Activated CD8-positive, alpha-beta memory T cell treated with anti-CD3 and anti-CD28 coated beads, Interleukin-2, amount 50 U/mL, for 48 hours (primary cell): ENCODE measurements at regions not wholly inside any gene's neighbourhood (a gene's known extent, or its start where the extent isn't known, plus 50 kb on each side); places are given as distances from the start of the nearest gene placed in this dataset.

Experiments
- DNase-seq: peaks from one replicate; pipeline ENCODE4 v3.0.0-alpha.2; 2020

DNA sequence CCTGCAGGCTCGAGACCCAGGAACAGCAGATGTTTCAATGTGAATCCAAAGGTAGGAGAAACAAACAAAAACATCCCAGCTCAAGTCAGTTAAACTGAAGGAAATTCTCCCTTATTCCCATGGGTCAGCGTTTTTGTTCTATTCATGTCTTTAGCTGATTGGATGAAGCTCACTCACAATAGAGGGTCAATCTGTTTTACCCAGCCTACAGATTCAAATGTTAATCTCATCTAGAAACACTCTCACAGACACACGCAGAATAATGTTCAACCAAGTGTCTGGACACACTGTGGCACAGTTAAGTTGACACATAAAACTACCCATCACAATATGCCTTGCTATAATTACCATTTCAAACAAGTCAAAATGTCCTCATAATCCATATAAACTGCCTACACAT lies 180.6 kb upstream of the CDH8 start:
- no peak for DNase-seq

DNA sequence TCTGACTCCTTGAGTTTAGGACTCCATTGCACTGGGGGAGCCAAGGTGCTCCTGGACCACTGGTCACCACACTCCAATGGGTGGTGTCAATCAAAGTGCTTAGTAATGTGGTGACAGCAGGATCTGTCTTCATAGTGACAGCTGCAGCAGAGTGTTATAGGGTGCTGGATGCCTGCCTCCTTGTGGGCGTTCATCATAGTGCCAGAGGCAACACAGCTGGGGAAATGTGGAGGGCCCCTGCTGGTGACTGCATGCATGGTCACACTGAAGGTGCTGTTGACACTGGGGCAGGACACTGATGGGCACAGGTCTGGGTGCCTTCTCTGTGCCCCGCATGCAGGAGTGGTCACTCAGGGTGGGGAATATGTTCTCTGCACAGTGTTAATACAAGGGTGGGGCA lies 177.5 kb upstream of the CDH8 start:
- DNase-seq: no peak

DNA sequence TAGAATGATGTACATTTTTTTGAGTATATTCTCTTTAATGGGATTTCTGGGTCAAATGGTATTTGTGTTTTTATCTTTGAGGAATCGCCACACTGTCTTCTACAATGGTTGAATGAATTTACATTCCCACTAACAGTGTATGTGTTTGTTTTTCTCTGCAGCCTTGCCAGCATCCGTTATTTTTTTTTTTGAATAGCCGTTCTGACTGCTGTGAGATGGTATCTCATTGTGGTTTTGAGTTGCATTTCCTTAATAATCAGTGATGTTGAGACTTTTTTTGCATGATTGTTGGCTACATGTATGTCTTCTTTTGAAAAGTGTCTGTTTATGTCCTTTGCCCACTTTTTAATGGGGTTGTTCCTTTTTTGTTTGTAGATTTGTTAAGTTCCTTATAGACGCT lies 172.7 kb upstream of the CDH8 start:
- DNase-seq: no peak

DNA sequence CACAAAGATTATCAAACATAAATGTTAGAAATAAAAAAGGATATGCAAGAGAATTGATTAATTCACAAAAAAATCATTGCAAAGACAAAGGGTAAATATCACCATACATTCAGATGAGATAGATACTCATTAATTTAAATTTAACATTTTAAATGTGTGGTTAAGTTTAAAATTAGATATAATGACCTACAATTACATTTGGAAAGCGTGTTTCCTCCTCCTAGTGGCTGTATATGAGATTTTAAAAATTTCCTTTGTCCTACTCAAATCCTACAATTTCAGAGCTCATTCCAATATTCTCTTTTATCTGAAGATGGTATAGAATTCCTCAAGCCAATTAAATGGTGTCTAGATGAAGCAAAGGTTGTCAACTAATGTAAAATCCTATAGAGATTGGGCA lies 169.2 kb upstream of the CDH8 start:
- DNase-seq: no peak

DNA sequence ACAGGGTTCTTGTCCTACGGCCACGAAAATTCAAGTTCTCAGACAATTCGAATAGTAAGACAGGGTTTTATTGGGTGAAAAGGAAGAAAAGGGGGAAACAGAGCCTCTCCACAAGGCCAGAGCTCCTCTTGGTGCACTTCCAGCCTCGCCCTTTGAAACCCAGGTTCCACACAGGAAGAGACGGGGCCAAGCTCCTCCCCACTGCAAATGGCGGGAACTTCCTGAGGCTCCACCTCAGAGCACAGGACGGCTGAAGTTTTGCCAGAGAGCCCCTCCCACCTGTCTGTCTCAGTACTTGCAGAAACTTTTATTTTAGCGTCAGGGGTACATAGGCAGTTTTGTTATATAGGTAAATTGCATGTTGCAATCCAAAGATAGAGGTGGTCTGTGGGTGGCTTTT lies 165.7 kb upstream of the CDH8 start:
- no peak for DNase-seq

DNA sequence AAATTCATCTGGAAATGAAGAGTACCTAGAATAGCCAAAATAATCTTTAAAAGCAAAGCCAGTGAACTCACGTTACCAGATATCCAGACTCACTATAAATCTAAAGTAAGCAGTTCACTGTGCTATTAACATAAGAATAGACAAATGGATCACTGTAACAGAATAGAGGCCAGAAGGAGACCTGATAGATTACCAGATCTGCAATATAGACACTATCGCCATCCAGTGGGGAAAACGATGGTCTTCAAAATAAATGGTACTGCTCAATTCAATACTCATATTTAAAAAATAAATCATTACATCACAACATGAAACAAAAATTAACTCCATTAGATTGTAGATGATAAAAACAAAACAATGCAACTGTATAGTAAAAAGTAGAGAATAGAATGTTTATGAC lies 158.6 kb upstream of the CDH8 start:
- no peak for DNase-seq

DNA sequence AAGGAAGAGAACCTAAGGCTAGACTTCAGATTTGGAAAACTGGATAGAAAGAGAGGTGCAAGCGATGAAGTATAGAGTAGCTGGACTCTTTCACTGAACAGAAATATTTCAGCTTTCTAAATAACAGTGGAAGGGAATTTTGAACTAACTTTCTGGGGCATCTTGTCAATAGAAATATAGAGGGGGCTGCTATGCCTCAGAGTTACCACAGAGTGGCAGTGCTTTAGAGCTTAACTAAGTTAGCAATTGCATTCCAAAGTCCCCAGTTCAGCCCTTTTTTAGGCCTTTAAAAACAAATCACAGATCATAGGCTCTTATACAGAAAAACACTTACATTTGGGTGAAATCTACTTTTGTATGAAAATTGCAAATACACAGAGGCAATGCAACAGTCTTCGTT lies 154.2 kb upstream of the CDH8 start:
- no peak for DNase-seq

DNA sequence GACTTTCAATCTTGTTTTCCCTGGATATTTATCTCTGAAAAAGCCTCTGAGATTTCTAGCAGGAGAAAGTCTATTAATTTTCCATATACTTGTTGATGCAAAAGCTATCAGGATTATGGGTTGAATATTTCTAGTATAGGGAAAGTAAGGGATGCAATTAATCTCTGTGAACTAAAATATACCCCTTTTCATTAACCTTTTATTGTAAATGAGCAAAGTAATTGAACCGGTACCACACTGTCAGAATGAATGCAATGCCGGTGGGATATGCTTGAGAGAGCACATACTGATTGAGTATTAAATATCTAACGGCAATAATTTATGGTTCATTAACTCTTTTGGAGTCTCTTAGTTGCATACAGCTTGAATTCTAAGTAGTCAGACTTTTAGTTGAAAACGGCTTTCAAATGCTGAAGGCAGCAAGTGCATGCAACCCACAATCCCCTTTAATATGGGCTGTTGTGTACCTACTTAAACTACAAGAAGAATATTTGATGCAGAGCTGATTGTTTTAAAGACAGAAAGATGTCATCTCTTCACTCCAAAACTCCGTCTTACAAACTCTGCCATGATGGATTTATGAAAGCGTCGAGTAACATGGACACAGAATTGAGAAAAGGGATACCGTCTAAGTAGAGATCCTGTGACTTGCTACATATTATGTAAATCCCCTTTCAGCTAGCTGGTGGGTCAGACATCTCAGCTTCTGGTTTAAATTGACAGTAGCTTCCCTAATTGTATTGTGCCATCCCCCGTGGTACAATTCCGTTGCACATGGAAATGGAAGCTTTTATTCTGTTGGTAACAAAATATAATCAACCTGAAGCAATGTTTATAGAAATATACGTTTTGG lies 141.3 kb upstream of the CDH8 start:
- DNase-seq: no peak

DNA sequence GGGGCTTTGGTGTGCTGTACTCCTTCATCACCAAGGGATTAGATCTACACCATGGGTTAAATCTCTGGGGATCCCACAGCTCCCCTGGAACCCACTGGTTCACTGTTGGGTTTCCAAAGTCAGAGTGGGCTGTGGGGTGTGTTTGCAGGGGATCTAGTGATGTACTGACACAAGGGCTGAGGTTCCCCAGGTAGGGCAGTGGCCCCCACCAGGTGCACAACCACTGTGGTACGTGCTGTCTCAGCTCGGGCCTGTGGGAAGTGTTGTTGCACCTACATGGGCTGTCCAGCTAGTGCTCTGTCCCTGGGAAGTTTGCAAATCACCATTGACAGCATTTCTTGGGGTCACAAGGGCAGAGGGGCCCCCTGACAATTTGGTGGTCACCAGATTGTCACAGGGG lies 134.4 kb upstream of the CDH8 start:
- no peak for DNase-seq

DNA sequence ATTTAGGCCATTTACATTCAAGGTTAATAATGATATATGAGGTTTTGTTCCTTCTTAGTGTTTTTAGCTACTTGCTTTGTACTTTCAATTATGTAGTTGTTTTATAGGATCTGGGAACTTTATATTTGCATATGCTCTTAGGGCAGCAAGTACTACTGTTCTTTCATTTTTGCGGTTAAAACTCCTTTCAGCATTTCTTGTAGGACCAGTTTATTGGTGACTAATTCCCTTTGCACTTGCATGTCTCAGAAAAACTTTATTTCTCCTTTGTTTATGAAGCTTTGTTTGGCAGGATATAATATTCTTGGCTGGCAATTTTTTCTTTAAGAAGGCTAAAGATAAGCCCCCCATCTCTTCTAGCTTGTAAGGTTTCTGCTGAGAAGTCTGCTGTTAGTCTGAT lies 131.3 kb upstream of the CDH8 start:
- DNase-seq: no peak

DNA sequence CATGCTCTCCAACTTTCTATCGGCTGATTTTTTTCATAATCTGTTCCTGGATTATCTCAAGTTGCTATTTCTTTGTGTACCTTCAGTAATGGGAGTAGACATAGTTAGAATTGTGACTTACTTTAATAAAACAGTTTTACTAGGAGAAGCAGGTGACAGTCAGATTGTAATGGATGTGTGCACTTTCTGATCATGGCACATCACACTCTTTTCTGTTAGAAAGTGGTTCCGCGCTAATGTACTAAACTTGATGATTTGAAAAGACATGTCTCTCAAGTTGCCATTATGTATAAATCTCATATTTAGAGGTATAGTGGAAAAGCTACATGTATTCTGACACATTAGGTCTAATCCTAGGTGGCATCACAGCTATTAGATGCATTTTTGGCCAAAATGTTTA lies 121.3 kb upstream of the CDH8 start:
- DNase-seq: no peak

DNA sequence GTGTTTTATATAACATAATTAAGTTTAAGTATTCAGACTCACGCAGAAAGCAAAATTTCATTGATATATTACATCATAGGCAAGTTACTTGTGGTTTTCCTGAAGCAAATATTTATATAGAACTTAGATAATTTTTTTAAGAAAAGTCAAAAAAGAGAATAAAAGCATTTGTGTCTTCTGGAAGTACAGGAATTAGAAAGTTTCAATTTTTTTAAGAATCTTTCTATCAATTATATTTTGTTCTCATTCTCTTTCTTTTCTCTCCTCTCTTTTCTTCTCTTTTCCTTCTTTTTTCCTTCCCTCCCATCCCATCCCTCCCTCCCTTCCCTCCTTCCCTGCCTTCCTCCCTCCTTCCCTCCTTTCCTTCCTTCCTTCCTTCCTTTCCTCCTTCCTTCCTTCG lies 120.7 kb upstream of the CDH8 start:
- no peak for DNase-seq

DNA sequence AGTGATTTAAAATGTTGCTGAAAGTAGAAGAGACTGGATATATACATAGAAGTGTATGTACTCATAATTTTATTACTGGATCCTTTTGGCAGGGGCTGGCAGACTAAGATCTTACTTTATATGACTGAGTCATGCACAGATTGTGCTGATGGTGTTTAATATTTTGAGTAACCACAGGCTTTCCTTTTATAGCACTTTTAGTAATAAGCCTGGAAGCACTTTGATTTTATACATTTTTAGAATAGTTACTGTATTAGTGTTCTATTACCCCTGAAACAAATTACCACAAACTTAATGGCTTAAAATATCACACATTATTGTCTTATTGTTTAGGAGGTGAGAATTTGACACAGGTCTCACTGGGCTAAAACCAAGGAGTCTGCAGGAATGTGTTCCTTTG lies 113.4 kb upstream of the CDH8 start:
- no peak for DNase-seq

DNA sequence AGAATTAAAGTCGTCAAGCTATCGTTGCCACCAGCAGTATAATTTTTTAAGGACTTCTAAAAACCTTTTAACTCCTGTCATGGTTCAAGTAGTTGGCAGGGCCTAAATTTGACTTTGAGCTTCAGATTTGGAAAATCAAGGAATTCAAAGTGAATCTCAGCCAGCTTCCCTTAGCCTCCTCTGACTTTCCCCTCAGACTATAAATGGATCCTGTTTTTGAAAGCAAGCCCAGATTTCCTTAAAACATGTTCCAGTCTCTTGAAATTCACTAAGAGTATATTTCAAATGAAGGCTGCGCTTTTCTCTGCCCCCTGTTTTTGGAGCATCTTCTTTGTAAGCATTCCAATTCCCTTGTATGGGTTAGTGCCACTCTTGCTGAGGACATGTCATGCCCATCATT lies 101.8 kb upstream of the CDH8 start:
- DNase-seq: no peak

DNA sequence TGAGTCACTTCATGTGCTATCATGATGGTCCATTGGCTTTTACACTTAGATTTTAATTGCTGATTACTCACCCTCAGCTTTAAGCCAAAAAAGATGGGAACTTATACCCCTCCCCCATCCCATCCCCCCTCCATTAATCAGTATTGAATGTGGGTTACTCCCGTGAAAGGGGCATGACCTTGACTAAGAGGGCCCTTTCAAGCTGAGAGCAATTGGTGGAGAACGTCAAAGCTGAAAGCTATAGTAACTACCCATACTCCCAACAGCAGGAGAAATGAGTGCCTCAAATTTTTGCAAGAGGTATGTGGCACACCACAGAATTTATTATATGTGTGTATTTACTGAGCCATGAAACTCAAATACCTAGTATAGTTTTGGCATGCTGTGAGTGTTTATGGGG lies 99.7 kb upstream of the CDH8 start:
- no peak for DNase-seq

DNA sequence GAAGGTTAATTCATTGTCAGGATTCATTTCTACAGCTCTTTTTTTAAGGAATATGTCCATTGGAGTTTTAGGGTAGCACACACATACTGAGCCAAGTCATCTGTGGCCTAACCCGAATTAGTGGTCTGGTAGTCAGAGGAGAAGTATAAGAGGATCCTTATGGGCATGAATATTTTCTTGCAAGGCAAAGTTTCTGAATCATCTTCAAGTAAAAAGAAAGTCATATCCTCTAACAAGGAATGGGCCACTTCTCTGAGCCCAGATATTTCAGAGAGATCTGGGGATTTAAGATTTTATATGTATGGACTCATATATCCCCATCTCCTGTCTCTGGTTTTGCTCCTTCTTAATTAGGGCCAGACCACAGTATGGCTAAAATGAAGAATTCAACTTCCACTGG lies 99.2 kb upstream of the CDH8 start:
- DNase-seq: no peak

DNA sequence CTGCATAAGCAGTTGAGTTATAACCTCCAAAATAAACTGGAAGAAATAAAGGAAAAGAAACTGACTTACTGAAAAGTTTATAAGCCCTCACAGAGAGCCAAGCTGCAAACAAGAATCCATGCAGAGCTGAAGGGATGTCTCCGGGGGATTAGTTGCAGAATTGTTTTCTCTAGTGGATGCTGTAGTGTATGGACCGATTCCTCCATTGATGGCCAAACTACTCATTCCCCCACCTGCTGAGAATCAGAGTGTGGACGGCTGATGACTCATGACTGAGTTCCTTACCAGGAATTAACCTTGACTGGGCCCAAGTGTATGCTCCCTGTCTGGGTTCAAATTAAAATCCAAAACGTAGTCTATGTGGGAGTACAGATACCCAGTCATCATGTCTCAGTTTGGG lies 93.9 kb upstream of the CDH8 start:
- DNase-seq: no peak

DNA sequence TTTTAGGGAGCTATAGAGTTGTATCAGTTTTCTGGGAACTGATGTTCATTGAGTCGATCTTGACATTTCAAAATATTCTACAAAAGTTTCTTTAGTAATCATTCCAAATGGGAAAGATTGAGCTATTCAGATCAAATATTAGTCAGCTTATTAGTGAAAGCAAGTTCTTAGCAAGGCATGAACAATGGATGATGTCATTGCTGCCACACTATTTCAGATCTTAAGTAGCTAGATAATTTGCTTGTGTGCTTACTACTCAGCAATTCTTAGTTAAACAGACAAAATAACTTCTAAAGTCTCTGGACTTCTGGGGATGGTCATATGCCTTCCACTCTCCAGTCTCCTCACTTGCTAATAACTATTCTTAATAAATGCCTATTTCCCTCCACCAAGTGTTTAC lies 69.0 kb upstream of the CDH8 start:
- no peak for DNase-seq

DNA sequence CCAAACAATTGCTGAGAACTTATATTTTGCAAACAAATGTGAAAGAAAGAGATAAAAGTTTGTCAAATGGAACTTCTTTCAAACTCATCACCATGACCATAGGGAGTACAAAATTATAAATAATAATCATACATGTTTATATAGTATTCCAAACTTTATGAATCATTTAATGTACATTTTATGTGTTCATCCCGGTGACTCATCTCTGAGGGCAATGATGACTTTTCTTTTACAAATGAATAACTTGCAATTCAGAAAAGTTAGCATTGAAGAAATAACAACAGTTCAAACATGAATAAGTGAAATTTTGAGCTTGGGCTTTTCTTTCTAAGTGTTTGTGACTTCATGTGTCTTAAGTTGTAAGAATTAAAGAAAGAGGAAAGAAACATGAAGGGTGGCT lies 66.3 kb upstream of the CDH8 start:
- DNase-seq: no peak

DNA sequence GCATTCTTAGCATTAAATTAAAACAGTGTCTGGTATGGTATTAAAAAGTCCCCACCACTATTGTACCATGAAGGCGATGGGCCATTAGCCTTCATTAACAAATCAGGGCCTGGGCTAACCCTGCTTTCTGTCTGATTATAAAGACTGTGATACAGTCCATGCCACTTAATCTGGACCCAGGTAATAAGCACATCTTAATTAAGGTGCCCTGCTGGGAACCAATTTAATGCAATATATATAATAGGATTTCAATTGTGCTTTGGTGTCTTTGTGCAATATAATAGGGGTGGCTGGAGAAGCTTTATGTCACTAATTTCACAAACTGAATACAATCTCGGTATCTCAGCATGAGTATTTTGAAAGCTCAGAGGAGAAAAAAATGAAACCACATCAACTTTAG lies 64.4 kb upstream of the CDH8 start:
- DNase-seq: no peak

DNA sequence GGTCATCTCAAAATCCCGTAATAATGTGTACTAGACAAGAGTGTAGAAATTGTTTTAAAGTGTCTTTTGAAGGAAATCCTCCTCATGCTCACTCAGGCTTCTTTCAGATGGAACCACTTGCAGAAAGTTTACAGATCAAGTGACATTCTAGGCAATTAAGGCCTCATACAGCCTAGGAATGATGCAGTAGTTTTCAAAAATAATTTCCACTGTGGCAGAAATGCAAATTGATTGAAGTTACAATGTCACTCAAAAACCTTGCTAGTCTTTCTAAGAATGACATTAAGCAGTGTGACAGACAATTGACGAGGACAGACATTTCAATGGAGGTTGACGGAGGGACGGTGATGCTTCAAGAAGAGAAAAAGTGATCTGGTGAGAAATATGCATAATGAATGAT lies 53.5 kb upstream of the CDH8 start:
- no peak for DNase-seq

DNA sequence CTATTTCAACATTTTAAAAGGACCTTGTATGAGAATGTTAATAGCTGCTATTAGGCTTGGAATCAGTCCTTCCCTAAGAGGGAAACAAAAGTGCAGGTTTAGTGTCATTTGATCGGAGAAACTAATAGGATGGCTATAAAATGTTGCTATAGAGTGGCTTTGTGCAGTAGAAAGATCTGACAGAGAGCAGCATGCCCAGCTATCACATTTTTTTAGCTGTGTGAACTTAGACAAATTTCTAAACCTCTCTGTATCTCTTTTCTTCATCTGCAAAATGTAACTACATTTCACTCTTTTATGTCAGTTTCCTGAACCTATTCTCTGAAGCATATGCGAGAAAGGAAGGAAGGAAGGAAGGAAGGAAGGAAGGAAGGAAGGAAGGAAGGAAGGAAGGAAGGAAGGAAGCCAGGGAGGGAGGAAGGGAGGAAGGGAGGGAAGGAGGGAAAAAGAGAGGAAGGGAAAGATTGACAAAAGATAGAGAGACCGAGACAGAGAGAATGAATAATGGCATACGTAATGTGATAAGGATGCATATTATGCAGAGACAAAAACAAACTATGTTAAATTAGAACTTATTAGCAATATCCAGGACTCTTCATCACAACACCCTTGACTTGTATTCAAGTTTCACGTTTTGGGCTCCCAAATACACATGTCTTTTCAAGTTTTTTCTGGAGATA lies 52.6 kb upstream of the CDH8 start:
- no peak for DNase-seq
